Fibroblast of skin of scalp (primary cell): ENCODE measurements at regions not wholly inside any gene's neighbourhood (a gene's known extent, or its start where the extent isn't known, plus 50 kb on each side); places are given as distances from the start of the nearest gene placed in this dataset.
"Not testable (repeated sequence)": the region's sequence is repeated elsewhere in the genome, so short reads cannot be mapped to it uniquely, and the experiment has no call there.

Experiments
- DNase-seq: peaks from one replicate; pipeline ENCODE4 v3.0.0-alpha.2; 2013

- no peak for DNase-seq
Observed at GRCh38 chr3:25897019-25897418, 107.1 kb downstream of the OXSM start.

- DNase-seq = no peak
Observed at GRCh38 chr3:25899352-25900101, 109.6 kb downstream of the OXSM start.

DNA sequence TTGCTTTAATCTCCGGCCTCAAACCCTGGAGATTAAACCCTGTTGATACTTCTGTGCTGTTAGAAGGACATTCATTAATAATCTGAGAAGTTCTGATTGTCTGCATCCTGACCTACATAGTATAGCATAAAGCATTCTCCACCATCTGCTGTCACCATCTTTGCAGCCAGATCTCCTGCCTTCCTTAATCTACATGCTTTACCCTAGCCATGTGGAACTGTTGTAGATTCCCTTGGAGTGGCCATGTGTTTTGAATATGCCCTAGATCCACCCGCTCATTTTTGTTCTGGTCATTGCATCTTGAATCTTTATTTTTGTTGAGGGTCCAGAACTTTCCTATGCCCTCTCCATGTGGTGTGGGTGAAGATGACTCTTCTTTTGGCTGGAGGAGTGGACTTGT is 110.3 kb downstream of the OXSM start:
- no peak for DNase-seq

- no peak for DNase-seq
Observed at GRCh38 chr3:25901796-25902195, 111.9 kb downstream of the OXSM start.

- DNase-seq = no peak
Observed at GRCh38 chr3:25902586-25902985, 112.7 kb downstream of the OXSM start.

DNA sequence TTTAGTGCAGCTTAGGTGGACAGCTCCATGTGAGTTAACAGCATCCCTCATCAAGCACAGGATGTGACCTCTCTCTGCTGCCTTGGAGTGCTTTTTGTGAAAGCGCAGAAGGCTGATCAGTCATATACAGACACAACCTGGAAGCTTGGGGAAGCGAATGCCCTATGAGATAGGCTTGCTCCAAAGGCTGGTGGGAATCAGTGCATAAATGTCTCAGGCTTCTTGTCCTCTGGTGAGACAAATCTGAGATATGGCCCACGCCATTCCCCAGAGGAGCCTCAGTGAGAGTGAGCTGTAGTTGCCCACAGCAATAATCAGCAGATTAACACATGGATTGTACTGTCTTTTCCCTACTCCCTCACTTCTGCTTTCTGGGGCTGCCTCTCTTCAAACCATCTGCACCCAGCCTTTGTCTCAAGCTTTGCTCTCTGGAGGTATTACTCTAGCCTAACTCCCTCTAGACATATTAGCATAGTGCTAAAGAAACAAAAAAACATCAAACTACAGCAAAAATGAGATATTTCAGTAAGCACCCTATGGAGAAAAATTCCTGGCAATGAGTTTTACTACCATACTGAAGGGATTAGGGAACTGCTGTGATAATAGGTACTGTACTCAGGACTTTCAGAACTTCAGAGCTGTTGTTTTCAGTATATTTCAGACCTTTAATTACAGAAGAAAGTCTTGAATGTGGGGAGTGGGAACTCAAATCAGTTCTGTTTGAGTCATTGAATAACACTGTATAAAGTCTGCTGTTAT is 113.7 kb downstream of the OXSM start:
- DNase-seq = no peak

DNA sequence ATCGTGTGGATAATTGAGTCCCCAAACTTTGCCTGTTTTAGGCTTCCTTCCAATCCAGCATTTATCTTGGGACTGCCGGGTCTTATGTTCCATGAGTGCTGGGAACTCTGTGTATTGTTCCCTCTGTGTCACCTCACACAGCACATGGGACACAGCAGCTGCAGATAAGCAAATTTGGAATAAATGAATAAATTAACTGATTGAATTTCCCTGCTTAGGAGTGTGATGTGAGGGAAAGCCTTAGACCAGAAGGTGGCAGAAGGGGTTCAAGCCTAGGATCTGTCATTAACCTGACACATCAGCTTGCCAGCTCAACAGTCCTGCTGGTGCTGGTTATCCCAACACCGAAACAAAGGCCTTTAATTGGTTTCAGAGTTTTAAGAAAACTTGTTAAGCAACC is 114.3 kb downstream of the OXSM start:
- DNase-seq = no peak

DNA sequence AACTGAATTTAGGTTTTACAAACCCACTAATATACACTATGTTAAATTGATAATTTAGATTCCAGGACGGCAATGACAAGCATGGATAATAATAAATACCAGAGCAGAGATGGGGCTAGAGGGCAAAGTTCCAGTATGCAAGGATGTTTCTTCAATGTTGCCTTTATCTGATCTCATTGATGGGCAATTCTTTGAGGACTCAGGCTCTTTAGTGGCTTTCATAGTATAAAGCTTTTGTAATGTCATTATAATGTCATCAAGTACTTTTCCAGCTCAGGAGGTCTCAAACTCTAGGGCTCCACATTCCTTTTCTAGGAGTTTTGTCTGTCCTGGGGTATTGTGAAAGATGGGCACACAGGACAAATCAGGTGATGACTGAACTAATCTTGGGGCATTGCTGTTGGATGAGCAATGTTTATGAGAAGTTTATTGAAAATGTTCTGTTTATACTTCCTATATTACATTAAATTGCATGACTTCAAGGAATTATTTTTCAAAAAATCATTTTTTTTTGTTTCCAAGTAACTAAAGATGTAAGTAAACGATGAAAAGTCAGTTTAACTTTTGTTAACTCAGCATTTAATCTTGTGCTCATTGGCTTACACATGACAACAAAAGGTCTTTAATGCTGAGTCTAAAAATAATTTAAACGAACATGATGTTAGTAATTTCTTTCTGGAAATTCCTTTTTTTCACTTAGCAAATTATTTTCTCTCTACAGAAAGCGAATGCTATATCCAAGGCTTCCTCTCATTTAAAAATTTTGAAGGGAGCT is 116.4 kb downstream of the OXSM start:
- no peak for DNase-seq

DNA sequence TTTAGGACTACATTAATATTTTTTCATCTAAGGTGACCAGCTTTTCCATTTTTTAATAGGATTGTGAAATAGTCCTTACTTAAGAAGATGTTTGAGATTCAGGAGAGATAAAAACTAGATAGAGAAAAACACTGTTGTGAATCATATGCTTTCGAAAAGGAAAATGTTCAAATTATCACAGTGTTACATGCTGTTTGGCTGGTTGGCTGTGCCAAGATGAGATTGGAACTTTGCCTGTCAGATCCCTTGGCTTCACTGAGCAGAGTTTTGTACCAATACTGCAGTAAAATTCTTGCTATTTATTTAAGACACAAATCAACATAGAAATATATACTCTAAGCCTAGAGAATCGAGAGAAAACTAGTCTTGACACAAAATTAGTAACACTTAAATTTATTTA is 117.2 kb downstream of the OXSM start:
- no peak for DNase-seq

GRCh38 chr3:25910105-25910504 is 120.2 kb downstream of the OXSM start:
- no peak for DNase-seq

DNA sequence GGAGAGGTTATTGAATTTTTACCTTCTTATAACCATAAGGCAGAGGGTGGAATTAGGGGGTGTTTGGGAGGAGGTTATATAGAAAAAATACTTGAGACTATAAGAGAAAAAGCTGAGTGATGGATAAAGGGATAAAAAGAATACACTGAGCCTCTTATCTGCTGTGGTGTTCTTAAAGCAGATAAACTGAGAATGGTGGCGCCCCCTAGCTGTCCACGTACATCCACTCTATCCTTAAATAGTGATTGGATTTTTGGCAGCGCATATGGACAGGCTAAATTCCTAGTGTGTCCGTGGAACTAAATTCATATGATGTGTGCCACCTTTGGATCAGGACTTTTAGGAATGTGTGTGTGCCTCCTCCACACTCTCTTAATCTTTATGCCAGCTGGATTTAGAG is 121.1 kb downstream of the OXSM start:
- peak; percentile 10 for DNase-seq

DNA sequence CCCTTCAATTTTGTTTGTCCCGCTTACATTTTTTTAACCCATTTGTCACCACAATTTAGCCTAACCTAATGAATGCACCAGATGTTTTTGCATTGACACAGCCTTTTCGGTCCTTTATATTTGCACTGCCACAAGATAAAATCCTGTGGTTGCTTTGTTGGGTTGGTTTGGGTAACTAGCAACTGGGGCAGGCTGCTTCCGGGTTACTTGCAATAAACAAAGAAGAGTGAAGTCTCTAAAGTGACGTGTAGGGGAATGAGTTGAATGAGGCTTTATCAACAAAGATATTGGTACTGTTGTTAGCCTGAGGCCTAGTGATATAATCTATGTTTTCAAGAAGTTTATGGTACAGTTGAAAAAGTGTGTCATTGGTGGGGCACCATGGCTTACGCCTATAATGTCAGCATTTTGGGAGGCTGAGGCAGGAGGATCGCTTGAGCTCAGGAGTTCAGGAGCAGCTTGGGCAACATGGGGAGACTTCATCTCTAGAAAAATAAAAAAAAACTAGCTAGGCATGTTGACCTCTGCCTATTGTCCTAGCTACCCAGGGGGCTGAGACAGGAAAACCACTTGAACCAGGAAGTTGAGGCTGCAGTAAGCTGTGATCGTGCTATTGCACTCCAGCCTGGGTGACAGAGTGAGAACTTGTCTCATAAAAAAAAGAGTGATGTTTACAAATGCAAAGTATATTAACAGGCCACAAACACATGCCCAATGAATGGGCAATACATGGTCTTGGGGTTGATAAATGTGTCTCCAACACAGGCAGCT is 121.8 kb downstream of the OXSM start:
- no peak for DNase-seq

DNA sequence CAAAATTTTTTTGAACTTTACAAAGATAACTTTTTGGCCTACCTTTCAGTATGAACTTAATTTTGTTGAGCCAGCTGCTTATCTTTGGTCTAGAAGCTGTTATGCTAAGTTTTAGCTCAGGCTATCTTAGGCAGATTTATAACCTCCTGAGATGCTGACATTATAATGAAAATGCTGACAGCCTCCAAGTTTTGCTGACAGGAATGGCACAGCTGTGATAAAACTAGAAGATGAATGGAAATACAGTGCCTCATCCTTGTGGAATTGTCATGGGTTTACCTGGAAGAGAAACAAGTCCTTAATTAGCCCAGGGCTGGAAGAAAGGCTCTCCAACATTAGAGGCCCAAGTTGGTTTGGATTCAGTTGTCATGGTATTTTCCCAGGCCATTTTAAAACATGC is 123.3 kb downstream of the OXSM start:
- no peak for DNase-seq

- no peak for DNase-seq
Observed at GRCh38 chr3:25915673-25916072, 125.8 kb downstream of the OXSM start.

DNA sequence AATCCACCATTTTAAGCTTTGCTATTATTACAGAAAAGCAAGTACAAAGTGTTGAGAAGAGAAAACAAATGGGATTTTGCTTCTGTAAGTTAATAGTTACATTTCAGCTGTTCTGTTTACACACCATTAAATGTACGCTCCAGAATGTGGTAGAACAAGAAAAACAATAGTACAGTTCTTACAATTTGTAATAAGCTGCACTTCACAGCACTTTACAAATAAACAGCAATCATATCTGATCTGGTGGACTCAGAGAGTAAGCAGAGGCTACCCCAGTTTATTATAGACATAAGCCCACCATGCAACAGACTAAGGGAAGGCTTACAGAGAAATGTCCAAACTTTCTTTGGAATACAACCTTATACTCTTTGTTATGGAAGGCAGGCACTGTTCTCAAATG is 126.4 kb downstream of the OXSM start:
- DNase-seq = no peak

GRCh38 chr3:25931967-25932366 is 142.1 kb downstream of the OXSM start:
- DNase-seq = not testable (repeated sequence)

- no peak for DNase-seq
Observed at GRCh38 chr3:25938566-25939325, 148.9 kb downstream of the OXSM start.

- no peak for DNase-seq
Observed at GRCh38 chr3:25940935-25941334, 151.0 kb downstream of the OXSM start.

DNA sequence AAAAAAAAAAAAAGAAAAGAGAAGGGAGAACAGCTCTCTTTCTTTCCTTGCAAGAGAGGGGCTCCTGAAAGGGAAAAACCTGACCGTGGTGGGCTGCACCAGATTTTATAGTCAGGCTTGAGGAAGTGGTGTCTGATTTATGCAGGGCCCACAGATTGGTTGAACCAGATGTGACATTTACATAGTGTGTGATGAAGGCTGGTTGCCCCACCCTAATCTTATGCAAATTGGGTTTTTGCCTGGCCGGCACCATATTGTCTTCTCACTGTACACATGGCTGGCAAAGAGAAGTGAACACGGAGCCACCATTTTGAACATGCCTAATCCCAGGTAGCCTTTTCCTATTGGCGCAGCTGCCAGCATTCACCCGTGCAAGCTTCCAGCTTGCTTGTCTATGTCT is 154.4 kb downstream of the OXSM start:
- no peak for DNase-seq

- DNase-seq = no peak
Observed at GRCh38 chr3:25945366-25945765, 155.5 kb downstream of the OXSM start.

DNA sequence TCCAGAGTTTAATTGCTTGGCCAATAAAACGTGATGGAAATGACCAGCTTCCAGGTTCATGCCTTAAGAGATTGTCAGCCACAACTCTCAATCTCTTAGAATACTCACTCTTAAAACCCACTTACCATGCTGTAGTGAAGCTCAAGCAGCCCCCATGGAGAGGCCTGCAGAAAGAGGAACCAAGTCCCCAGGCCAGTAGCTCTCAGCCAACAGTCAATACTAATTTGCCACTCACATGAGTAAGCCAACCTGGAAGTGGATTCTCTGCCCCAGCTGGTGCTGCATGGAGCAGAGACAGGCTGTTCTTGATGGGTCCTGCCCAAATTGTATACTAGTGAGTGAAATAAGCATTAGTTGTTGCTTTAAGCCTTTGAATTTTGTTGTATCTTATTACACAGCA is 155.9 kb downstream of the OXSM start:
- no peak for DNase-seq

DNA sequence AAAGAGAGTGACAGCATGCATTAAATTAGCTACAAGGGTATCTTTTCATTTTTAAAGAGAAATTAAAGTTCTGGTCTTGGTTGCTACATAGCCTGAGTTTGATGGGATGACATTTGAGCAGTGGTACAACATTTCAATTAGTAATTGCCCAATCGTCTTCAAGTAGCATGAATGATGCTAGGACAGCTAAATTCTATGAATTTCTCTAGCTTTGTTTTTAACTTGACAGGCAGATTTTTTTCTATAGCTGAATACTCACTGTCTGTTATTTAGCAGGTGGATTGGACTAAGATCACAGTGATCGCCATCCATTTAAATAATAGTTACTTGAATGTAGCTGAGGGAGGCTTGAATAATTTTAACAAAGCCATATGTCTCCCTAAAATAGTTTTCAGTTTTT is 162.2 kb downstream of the OXSM start:
- DNase-seq = no peak
